Right hindlimb (tissue), 1 donor: ENCODE measurements at regions not wholly inside any gene's neighbourhood (a gene's known extent, or its start where the extent isn't known, plus 50 kb on each side); places are given as distances from the start of the nearest gene placed in this dataset.

ENCODE experiments used
- DNase-seq: peaks from one replicate; pipeline ENCODE4 v3.0.0-alpha.2; 2018

GRCh38 chr3:80114694-80115093 is 346.9 kb upstream of the ROBO1 start:
- no peak for DNase-seq

GRCh38 chr3:80113331-80113730 is 345.5 kb upstream of the ROBO1 start:
- no peak for DNase-seq

GRCh38 chr3:80099559-80100066 is 331.8 kb upstream of the ROBO1 start:
- no peak for DNase-seq

- DNase-seq, result no peak
Observed at GRCh38 chr3:80097674-80098073, 329.9 kb upstream of the ROBO1 start.

GRCh38 chr3:80096909-80097308 is 329.1 kb upstream of the ROBO1 start:
- DNase-seq, result no peak

- no peak for DNase-seq
Observed at GRCh38 chr3:80094589-80094988, 326.8 kb upstream of the ROBO1 start.

- DNase-seq, result no peak
Observed at GRCh38 chr3:80087767-80088166, 320.0 kb upstream of the ROBO1 start.

- no peak for DNase-seq
Observed at GRCh38 chr3:80086426-80086825, 318.6 kb upstream of the ROBO1 start.

- DNase-seq, result no peak
Observed at GRCh38 chr3:80079886-80080285, 312.1 kb upstream of the ROBO1 start.

- no peak for DNase-seq
Observed at GRCh38 chr3:80068459-80068858, 300.7 kb upstream of the ROBO1 start.

GRCh38 chr3:80063535-80063934 is 295.7 kb upstream of the ROBO1 start:
- DNase-seq, result no peak

GRCh38 chr3:80060664-80061063 is 292.9 kb upstream of the ROBO1 start:
- no peak for DNase-seq

GRCh38 chr3:80055306-80055705 is 287.5 kb upstream of the ROBO1 start:
- no peak for DNase-seq

- no peak for DNase-seq
Observed at GRCh38 chr3:80052271-80052670, 284.5 kb upstream of the ROBO1 start.

- DNase-seq, result no peak
Observed at GRCh38 chr3:80051602-80051962, 283.8 kb upstream of the ROBO1 start.

GRCh38 chr3:80050826-80051601 is 283.2 kb upstream of the ROBO1 start:
- no peak for DNase-seq

- DNase-seq, result no peak
Observed at GRCh38 chr3:80043226-80043625, 275.4 kb upstream of the ROBO1 start.

- no peak for DNase-seq
Observed at GRCh38 chr3:80040067-80040466, 272.3 kb upstream of the ROBO1 start.

GRCh38 chr3:80036176-80036575 is 268.4 kb upstream of the ROBO1 start:
- no peak for DNase-seq

GRCh38 chr3:80035021-80035420 is 267.2 kb upstream of the ROBO1 start:
- DNase-seq, result no peak

- DNase-seq, result no peak
Observed at GRCh38 chr3:80023010-80023409, 255.2 kb upstream of the ROBO1 start.

GRCh38 chr3:80018375-80018774 is 250.6 kb upstream of the ROBO1 start:
- no peak for DNase-seq

- DNase-seq, result no peak
Observed at GRCh38 chr3:80017369-80017768, 249.6 kb upstream of the ROBO1 start.

GRCh38 chr3:80014576-80014975 is 246.8 kb upstream of the ROBO1 start:
- DNase-seq, result no peak

GRCh38 chr3:80010021-80010571 is 242.3 kb upstream of the ROBO1 start:
- DNase-seq, result no peak
